ENCODE measurements at regions not wholly inside any gene's neighbourhood (a gene's known extent, or its start where the extent isn't known, plus 50 kb on each side); places are given as distances from the start of the nearest gene placed in this dataset.

- TF ChIP-seq BCL6B (tag by site-specific recombination; IDR thresholded peaks at IDR 0.05) (no peak), ZNF518A (tag by site-specific recombination; conservative IDR thresholded peaks at IDR 0.05; ENCODE audit: low read depth) (no peak)
Measured at GRCh38 chr12:16417058-16417457, 69.6 kb downstream of the MGST1 start (continued).

GRCh38 chr12:16421806-16422205, 74.4 kb downstream of the MGST1 start:
- Histone ChIP-seq H3K4me1 (ENCODE audit: control insufficient read depth, insufficient read depth, low read length) (no peaks in the 10 kb centered on the region), H3K36me3 (ENCODE audit: control insufficient read depth in 2 of 2, insufficient read depth in 1 of 2, low read length in 2 of 2) (no peaks in the 10 kb centered on the region), H3K9me3 (ENCODE audit: control insufficient read depth, insufficient read depth, low read depth, low read length) (no peaks in the 10 kb centered on the region), H3K27ac (ENCODE audit: extremely low read depth, low read depth, low read length) (no peak overlapping the region), H3K4me3 (ENCODE audit: low read depth, low read length) (no peak overlapping the region)
- POLR2A ChIA-PET, result no interaction called here
- CTCF ChIA-PET, result no interaction called here
- TF ChIP-seq ZNF639 (tag by site-specific recombination; IDR thresholded peaks at IDR 0.05) (no peak), ZNF544 (tag by site-specific recombination; IDR thresholded peaks at IDR 0.05) (no peak), SETDB1 (IDR thresholded peaks at IDR 0.05; ENCODE audit: insufficient read length, low read length) (no peak), ZSCAN4 (tag by site-specific recombination; IDR thresholded peaks at IDR 0.05) (no peak), OSR2 (tag by site-specific recombination; IDR thresholded peaks at IDR 0.05) (no peak), ZNF561 (tag by site-specific recombination; IDR thresholded peaks at IDR 0.05; ENCODE audit: borderline replicate concordance) (no peak), ZNF354C (tag by site-specific recombination; IDR thresholded peaks at IDR 0.05; ENCODE audit: borderline replicate concordance, low read depth) (no peak), ZNF391 (tag by site-specific recombination; IDR thresholded peaks at IDR 0.05; ENCODE audit: borderline replicate concordance, low read depth) (no peak), ZNF585B (tag by site-specific recombination; IDR thresholded peaks at IDR 0.05) (no peak)

- CTCF ChIA-PET, result no interaction called here
- H3K27ac ChIP-seq (ENCODE audit: extremely low read depth, low read depth, low read length), result no peak overlapping the region
- no peaks in the 10 kb centered on the region for H3K9me3 ChIP-seq (ENCODE audit: control insufficient read depth, insufficient read depth, low read depth, low read length)
- no peaks in the 10 kb centered on the region for H3K4me1 ChIP-seq (ENCODE audit: control insufficient read depth, insufficient read depth, low read length)
- POLR2A ChIA-PET, result no interaction called here
- H3K4me3 ChIP-seq (ENCODE audit: low read depth, low read length), result no peak overlapping the region
- no peaks in the 10 kb centered on the region for H3K36me3 ChIP-seq (ENCODE audit: control insufficient read depth in 2 of 2, insufficient read depth in 1 of 2, low read length in 2 of 2)
- TF ChIP-seq ZNF16 (tag by site-specific recombination; IDR thresholded peaks at IDR 0.05; ENCODE audit: low read depth) (no peak), ZNF76 (tag by site-specific recombination; IDR thresholded peaks at IDR 0.05; ENCODE audit: borderline replicate concordance, low read depth) (no peak), ELK4 (IDR thresholded peaks at IDR 0.05; ENCODE audit: borderline replicate concordance, low read depth, low read length) (no peak), PRDM1 (tag by site-specific recombination; IDR thresholded peaks at IDR 0.05) (no peak), CTCF (tag by site-specific recombination; IDR thresholded peaks at IDR 0.05) (no peak), YY1 (tag by site-specific recombination; IDR thresholded peaks at IDR 0.05) (no peak), TRIM28 (IDR thresholded peaks at IDR 0.05; ENCODE audit: borderline replicate concordance, low read length) (no peak), ZNF18 (tag by site-specific recombination; IDR thresholded peaks at IDR 0.05) (no peak)
Measured at GRCh38 chr12:16424531-16424930, 77.1 kb downstream of the MGST1 start.
